HG03439 (cell line): ENCODE measurements at regions not wholly inside any gene's neighbourhood (a gene's known extent, or its start where the extent isn't known, plus 50 kb on each side); places are given as distances from the start of the nearest gene placed in this dataset.
"Not testable (repeated sequence)": the region's sequence is repeated elsewhere in the genome, so short reads cannot be mapped to it uniquely, and the experiment has no call there.

Experiments
- ATAC-seq: cut with Tn5 transposase; IDR thresholded peaks from one replicate; pipeline ENCODE4 v1.9.1; 2021; ENCODE audit warnings: mild to moderate bottlenecking, moderate library complexity; ENCODE audit not compliant: unreplicated experiment

DNA sequence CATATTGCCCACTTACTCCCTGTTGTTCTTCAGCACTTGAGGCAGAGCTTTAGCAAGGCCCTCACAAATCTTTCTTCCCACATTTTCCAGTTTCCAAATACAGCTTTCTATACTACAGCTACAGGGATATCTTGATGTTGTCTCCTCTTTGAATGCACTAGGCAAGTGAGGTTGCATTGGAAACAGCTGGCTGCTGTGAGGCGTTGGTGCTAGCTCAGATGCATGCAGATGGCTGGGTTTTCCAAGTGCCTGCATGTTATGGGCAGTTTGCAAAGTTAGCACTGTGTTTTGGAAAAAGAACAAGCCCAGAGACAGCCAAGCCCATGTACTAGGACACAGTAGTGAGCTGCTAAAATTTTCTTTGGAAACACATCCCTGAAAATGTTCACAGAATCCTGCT, 315.1 kb upstream of the RASGEF1B start:
- no peak for ATAC-seq

DNA sequence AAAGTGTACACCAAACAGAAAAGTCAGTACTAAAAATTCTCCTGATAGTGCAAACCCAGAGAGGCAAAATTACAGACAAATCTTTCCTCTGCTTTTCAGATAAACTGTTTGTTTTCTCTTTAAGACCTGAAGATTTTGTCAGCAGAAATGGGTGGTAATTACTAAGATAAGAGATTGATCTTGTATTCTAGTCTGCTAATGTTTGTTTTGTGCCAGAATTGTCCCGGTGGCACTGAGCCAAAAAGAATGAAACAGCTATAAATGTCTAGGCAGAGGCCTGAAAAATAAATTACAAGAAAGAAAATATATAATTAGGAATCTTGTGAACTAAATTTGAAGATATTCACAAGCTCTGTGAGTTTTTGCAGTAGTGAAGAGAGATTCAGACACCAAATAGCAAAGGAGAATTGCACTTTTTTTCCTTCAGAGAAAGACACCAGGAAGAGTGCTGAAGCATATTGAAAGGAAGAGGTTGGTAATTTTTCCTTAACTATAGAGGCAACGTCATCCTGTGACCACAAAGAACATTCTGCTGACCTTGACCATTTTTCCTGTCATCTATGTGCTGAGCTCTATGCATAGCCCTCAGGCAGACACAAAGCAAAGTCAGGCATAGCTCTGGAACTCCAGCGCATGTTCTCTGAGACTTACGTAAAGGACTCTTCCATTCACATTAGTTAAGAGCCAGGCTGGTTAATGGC, 314.5 kb upstream of the RASGEF1B start:
- no peak for ATAC-seq

DNA sequence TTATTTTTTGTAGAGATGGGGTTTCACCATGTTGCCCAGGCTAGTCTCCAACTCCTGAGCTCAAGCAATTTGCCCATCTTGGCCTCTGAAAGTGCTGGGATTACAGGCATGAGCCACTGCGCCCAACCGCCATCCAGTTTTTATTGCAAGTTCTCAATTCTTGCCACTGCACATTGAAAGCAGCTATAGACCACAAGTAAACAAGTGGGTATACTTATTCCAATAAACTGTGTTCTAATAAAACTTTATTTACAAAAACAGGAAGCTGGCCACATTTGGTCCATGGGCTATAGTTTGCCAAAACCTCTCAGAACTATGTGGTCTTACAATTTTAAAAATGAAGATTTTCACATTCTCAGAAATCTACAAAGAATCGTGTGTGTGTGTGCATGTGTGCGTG, 313.6 kb upstream of the RASGEF1B start:
- ATAC-seq, result no peak

DNA sequence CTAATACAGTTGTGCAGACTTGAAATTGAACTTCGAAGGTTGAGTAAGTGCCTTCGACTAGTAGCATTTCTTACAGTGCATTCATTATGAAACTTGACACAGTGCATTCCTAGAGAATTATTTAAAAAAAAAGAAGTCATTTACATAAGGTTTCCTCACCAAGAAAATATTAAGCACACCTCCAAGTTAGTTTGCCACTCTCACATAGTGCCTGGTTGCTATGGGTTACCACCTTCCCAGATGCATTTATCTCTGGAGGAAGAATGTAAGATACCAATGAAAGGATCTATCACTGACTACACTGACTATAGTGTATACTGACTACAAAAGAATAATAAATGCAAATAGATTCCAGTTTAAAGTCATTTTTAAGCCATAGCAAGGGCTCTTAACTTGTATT, 311.9 kb upstream of the RASGEF1B start:
- ATAC-seq, result no peak

DNA sequence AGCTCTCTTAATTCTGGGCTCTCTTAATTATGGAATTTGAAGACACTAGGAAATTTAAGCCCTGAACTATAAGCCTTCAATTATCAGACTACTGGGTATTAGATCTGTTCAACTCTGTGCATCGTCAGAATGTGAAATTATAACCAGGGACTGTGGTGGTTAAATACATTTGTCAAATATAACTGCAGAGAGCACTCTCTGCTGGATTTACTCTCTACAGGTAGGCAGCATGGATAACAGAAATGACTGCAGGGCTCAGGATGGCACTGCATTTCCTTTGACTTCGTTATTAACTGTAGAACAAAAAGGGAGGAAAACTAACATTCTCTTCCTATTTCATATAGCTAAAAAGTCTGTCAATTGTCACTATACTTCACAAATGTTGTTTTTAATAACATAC, 310.1 kb upstream of the RASGEF1B start:
- no peak for ATAC-seq

DNA sequence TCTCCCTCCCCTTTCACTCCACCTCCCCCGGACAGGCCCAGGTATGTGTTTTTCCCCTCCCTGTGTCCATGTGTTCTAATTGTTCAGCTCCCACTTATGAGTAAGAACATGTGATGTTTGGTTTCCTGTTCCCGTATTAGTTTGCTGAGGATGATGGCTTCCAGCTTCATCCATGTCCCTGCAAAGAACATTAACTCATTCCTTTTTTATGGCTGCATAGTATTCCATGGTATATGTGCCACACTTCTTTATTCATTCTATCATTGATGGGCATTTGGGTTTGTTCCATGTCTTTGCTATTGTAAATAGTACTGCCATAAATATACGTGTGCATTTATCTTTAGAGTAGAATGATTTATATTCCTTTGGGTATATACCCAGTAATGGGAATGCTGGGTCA, 306.0 kb upstream of the RASGEF1B start:
- ATAC-seq, result not testable (repeated sequence)

DNA sequence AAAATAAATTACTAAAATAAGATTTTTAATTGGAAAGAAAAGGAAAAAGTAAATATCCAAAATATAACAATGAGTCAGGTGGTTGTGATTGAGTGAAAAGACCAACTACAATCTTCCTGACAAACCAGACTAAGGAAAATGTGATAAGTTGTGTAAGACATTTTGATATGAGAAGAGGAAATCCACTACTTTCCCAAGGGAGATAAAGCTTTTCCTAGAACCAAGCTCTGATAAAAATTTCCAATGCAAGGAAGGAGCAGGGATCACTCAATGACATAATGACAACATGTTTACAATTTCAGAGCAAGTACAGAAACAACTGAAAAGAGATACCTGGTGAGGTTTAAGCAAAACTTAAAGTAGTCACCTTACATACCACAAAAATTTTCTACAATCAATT, 305.1 kb upstream of the RASGEF1B start:
- no peak for ATAC-seq

DNA sequence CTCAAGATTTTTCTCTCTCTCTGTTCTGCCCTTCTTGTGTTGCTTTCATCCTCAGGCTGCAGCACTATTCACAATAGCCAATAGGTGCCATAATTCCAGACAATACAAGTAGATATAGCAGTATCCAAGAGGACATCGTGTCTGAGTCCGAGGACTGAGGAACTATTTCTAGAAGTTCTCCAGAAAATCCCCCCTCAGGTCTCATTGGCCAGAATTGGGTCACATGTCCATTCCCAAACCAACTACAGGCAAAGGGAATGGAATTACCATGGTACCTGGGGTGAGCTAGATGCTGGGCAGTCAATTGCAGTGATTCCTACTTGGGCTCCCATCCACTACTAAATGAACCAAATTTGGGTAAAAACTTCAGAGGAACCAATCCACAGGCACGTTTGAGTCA, 301.9 kb upstream of the RASGEF1B start:
- ATAC-seq, result no peak

DNA sequence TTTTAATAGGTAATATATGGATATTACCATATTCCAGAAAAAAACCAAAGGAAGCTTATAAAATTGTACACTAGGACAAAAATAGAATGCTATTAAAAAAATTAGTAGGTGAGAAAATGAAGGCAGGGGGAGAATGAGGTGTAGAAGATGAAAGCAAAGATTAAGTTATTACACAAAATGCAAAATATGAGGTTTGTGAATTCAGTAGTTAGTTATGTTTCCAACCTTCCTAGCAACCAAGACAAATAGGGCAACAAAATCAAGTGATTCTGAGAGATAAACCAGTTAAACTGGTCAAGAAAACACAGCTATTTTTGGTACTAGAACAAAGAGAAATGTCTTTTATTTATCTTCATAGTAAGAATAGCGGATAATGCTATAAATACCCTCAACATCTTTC, 300.0 kb upstream of the RASGEF1B start:
- no peak for ATAC-seq

DNA sequence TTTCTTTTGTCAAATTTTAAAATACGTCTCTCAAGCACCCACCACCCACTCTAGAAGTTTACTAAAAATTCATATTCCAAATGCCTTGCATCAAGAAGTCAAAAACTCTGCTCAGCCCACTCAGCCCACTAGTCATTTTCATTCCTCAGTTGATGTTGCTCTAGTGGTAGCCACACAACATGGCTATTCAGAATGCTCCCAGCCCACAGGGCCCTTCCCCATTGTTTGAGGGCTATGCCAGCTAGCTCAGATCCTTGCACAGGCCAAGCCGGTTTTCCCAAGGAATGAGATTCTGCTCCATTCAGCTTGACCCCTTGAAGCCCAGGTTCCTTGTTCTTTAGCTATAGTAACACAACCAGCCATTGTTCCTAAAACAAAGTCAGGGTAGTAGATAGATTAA, 297.5 kb upstream of the RASGEF1B start:
- ATAC-seq, result no peak

DNA sequence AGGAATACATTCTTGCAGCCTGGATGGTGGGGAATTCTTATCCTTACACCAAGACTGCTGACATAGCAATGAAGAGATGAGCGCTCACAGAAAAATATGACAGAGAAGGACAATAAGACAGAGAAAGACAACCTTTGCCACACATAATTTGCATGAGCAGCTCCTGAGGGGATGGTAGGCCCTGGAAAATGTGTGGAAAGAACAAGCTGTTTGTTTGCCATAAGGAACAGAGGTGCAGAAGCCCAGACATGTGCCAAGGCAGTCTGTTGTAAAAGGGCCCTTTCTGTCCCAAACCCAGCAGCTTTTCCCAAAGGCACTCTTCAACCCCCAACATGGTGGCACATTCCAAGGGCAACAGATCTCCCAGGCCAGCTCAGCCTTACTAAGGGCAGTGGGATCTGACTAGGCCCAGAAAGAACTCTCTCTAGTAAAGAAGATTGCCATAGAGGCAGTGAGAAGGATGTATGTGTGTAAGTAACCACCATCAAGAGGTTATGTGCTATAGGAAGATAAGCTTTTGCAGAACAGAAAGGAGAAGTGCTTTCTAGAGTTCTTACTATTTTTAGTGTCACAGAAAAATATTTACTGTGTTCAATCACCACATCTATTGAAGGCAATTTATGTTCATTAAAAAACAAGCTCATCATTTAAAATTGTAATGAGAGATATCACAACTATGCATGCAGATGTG, 287.0 kb upstream of the RASGEF1B start:
- ATAC-seq, result no peak

DNA sequence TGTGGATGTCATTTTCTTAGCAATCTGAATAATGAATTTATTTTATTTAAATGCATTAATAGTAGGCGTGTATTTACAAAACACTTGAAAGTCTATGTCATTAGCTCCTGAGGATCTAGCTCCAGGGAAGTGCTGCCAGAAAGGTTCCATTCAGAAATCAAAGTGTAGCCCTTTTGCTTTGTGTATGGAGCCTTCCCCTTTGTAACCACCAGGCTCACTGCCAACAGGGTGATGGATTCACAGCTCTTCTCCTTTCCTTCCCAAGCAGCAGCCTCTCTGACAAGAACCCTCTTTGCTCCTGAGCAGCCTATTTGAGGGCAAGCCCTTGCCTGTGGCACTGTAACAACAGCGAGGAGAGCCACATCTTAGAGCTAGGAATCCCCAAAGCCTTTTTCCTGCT, 286.0 kb upstream of the RASGEF1B start:
- ATAC-seq, result no peak

DNA sequence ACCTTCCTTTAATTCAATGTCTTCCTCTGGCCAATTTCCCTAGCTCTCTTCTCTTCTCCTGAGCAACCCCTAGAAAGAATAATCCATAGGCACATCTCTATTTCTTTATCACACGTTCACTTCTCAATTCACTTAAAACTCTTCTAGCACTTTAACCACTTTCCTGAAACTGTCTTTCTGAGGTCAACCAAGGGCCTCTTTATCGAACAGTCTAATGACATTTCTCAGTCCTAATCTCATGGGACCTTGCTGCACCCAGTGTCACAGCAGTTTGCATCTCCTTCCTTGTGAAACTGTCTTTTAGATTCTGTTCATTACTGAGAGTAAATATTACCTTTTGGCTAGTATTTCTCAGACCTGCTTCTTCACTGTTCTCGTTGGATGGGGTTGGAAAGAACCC, 285.3 kb upstream of the RASGEF1B start:
- peak; percentile 87 for ATAC-seq

DNA sequence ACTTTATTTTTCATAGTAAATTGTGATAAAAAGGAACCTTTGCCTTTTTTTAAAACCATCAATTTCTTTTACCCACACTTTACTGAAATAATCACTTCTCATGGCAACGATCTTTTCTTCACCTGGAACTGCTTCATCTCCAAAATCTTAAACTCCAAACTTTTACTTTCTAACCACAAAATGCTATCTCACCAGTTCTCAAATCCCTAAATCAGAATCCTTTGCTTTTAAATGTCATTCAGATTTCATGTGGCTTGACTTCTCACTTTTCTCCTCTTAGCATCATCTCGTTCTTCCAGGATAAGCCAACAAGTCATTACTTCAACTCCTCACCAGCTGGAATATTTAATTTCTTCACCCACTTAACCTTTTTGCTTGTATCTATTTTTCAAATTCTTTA, 284.3 kb upstream of the RASGEF1B start:
- ATAC-seq, result no peak

DNA sequence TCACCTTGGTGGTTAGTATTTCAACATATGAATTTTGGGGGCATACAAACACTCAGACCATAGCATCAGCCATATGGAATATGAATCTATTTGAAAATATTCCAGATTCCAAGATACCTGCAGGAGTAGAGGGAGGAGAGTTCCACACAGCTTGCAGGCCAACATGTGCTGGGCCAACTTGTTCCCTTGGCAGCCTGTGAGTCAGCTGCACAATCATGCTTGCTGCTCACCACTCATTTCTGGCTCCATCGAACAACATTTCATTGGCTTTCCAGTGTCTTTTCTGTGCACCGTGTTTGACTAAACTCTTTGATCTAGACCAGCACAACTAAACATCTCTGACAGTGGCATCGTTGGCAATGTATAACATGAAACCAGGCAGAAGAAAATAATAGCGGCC, 282.5 kb upstream of the RASGEF1B start:
- ATAC-seq, result no peak

DNA sequence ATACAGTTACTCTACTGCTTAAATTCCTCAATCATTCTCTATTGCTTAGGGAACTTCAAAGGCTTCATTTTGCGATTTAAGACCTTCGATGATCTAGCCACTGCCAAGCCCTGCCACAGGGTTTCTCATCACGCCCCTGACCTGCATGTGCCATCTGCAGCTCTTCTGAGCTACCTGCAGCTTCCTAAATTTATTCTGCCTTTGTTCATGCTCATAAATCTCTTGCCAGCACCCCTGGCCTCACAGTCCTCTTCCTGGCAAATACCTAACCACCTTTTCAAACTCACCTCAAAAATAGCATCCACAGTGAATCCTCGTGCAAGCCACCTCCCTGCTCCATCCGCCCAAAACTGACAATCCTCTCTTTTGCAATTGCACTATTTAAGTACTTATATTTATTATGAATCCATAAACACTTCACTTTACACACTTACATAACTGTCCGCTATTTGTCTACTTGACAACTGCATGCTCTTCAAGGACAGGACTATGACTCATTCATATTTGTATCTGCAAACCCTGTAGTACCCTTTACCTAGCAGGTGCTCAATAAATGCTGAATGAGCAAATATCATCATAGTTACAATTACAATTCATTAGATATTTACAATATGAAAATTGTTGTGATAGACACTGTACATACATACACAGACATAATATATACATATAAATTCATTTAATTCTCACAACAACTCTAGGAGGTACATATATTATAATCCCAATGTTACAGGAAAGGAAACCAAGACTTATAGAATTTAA, 280.0 kb upstream of the RASGEF1B start:
- no peak for ATAC-seq

DNA sequence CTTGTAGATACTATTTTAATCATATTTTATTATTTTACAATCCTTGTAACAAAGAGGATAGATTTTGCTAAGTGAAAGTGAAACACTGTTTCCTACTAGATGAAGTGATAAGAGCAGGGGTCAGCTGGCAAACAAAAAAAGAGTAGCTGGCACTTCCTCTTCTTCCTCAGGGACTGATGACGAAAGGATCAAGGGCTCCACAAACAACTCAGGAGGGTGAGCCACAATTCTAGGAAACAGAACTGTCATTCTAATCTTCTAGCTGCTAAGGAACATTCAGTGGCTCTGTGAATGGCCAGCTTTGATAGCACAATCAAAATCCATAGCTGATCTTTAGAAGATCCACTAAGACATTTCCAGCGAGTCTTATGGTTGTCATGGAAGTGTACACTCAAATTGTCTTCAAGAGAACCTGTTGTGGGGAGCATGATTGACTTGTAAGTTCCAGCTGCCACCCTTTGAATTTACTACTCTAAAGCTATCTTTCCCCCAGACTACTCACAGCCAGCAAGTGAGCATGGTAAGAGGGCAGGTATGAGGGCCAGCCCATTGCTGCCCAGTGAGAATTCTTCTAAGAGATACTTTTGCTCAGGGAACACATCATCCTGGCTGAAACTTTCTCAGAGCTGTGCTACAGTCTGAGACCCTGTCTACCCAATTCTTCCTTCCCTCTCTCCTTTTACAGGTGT, 275.7 kb upstream of the RASGEF1B start:
- ATAC-seq, result no peak

DNA sequence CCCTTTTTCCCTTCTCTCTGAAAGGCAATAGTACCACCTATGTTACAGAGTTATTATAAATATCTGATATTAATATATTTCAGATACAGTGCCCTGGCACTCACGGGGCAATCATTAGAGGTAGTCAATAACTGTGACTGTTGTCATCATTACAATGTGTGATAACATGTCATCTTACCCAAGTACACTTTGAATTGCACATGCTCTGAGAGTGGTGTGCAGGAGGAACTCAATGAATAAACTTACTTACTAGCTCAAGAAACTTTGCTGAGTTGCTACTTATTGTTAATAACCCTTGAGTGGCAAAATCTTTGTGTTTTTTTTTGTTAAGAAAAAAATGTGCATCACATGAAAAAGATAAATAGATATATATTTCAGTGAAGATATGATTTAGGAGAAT, 275.1 kb upstream of the RASGEF1B start:
- no peak for ATAC-seq

DNA sequence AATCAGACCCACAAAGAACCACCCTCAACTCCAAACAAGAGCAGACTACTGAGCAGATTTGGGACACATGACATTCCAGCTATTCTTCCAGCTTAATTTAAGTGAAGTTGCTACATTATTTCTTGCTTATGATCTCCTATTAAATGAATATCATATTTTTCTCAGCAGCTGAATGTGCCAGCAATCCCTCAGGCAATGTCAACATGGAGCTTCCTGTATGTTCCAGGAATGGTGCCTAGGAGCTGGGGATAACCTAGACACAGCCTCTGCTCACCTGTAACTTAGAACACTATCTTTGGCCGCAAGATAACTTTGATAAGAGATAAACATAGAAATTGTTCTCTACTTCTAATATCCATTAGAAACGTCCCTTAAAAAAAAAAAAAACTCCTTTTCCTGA, 274.4 kb upstream of the RASGEF1B start:
- ATAC-seq, result no peak

DNA sequence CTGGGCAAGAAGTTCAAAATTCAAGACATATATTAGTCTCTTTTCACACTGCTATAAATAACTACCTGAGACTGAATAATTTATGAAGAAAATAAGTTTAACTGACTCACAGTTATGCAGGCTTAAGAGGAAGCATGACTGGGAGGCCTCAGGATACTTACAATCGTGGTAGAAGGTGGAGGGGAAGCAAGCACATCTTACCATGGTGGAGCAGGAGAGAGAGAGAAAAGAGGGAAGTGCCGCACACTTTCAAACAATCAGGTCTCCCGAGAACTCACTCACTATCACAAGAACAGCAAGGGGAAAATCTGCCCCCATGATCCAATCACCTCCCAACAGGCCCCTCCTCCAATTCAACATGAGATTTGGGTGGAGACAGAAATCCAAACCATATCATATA, 273.3 kb upstream of the RASGEF1B start:
- ATAC-seq, result no peak

DNA sequence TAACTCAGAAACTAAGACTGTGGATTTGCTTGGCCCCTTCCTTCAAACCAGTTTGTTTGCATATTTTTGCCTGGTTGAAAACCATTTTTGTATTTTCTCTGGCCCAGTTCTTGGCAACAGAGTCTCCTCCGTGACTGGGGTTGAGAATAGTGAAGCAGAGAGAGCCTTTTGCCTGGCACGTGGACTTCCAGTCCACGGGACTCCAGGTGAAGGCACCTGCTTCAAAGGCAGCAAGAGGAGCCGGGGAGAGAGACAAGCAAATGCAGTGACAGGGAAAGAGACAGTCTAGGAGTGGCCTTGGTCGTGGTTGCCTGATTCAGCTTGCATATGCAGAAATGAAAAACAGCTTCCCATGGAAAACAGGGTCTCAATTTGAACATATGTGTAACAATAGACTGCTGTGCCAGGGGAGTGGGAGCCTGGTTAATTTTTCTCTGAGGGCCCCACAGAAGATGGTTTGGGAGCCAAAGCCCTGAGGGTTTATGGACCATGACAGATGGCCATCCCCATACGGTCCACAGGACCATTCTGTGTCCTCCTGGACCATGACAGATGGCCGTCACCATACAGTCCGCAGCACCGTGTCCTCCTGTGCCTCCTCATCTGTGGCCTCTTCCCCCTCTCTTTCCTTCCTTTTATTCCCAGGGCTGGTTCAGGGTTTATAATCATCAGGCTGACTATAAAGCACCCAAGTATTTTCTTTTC, 272.2 kb upstream of the RASGEF1B start:
- no peak for ATAC-seq
